ENCODE measurements at regions not wholly inside any gene's neighbourhood (a gene's known extent, or its start where the extent isn't known, plus 50 kb on each side); places are given as distances from the start of the nearest gene placed in this dataset.

- BruUV-seq (replicated peaks), result no TSS peak
- H3K9me2 ChIP-seq (ENCODE audit: insufficient read depth), result no peaks in the 10 kb centered on the region
- TF ChIP-seq ATF3 (IDR thresholded peaks at IDR 0.05), result no peak
- no peak for TF ChIP-seq SP1 (IDR thresholded peaks at IDR 0.05; ENCODE audit: low read depth)
- no peak for TF ChIP-seq YY1 (IDR thresholded peaks at IDR 0.05; ENCODE audit: extremely low read depth, insufficient replicate concordance, low read depth, low read length)
- no peak for TF ChIP-seq POLR2AphosphoS5 (IDR thresholded peaks at IDR 0.05; ENCODE audit: low read depth, low read length)
- no peak for TF ChIP-seq SRF (IDR thresholded peaks at IDR 0.05; ENCODE audit: low read depth)
- TF ChIP-seq EGR1 (IDR thresholded peaks at IDR 0.05; ENCODE audit: low read depth), result no peak
- no peak for TF ChIP-seq CBX3 (IDR thresholded peaks at IDR 0.05; ENCODE audit: low read depth)
- DNase-seq (ENCODE audit: low read depth, low spot score) (no peak), ATAC-seq (no peak)
- peaks cover 43% of the 10 kb centered on the region for H3K27me3 ChIP-seq (ENCODE audit: insufficient read depth, low read length)
- ChIA-PET POLR2A (no interaction called here), RAD21 (ENCODE audit: low non-redundant PET in 1 of 2, low total read pairs in 2 of 2, uncharacterized antibody in 2 of 2, unreplicated experiment in 2 of 2) (no interaction called here), CTCF (no interaction called here)
- no peaks in the 10 kb centered on the region for H4K20me1 ChIP-seq (ENCODE audit: insufficient read depth)
- H3K4me2 ChIP-seq (ENCODE audit: low read length), result no peak overlapping the region
- H3K36me3 ChIP-seq (ENCODE audit: control insufficient read depth in 1 of 2, insufficient read depth in 2 of 2, low read length in 2 of 2), result no peaks in the 10 kb centered on the region
- H3K4me1 ChIP-seq (ENCODE audit: control insufficient read depth in 1 of 2, insufficient read depth in 2 of 2, low read length in 2 of 2), result no peaks in the 10 kb centered on the region
- no peak overlapping the region for H3K4me3 ChIP-seq (replicated peaks in 1 of 2; ENCODE audit: low read depth in 1 of 2, low read length in 2 of 2)
- intact Hi-C loops (cut with micrococcal nuclease), result no loop called here
- H3K9ac ChIP-seq (ENCODE audit: low read length), result no peak overlapping the region
- no peaks in the 10 kb centered on the region for H3K9me3 ChIP-seq (ENCODE audit: control insufficient read depth in 1 of 2, insufficient read depth in 1 of 2, low read depth in 1 of 2, low read length in 2 of 2)
- no peak overlapping the region for H2AFZ ChIP-seq (ENCODE audit: low read depth, low read length, poor library complexity, severe bottlenecking)
- H3K79me2 ChIP-seq (ENCODE audit: insufficient read depth, low read length), result no peaks in the 10 kb centered on the region
- no peak overlapping the region for H3K27ac ChIP-seq (ENCODE audit: low read depth, low read length)
Measured at GRCh38 chr4:174016251-174016650, 267.2 kb downstream of the FBXO8 start.

- Histone ChIP-seq H3K36me3 (ENCODE audit: control insufficient read depth in 1 of 2, insufficient read depth in 2 of 2, low read length in 2 of 2) (no peaks in the 10 kb centered on the region), H3K9ac (ENCODE audit: low read length) (no peak overlapping the region), H3K27me3 (ENCODE audit: insufficient read depth, low read length) (peaks cover 36% of the 10 kb centered on the region), H3K4me2 (ENCODE audit: low read length) (no peak overlapping the region), H2AFZ (ENCODE audit: low read depth, low read length, poor library complexity, severe bottlenecking) (no peak overlapping the region), H4K20me1 (ENCODE audit: insufficient read depth) (no peaks in the 10 kb centered on the region), H3K4me3 (replicated peaks in 1 of 2; ENCODE audit: low read depth in 1 of 2, low read length in 2 of 2) (no peak overlapping the region), H3K9me2 (ENCODE audit: insufficient read depth) (no peaks in the 10 kb centered on the region), H3K79me2 (ENCODE audit: insufficient read depth, low read length) (no peaks in the 10 kb centered on the region), H3K27ac (ENCODE audit: low read depth, low read length) (no peak overlapping the region), H3K9me3 (ENCODE audit: control insufficient read depth in 1 of 2, insufficient read depth in 1 of 2, low read depth in 1 of 2, low read length in 2 of 2) (no peaks in the 10 kb centered on the region), H3K4me1 (ENCODE audit: control insufficient read depth in 1 of 2, insufficient read depth in 2 of 2, low read length in 2 of 2) (no peaks in the 10 kb centered on the region)
- ATAC-seq (no peak), DNase-seq (ENCODE audit: low read depth, low spot score) (no peak)
- no TSS peak for BruUV-seq (replicated peaks)
- TF ChIP-seq CBX3 (IDR thresholded peaks at IDR 0.05; ENCODE audit: low read depth) (no peak), ZFX (IDR thresholded peaks at IDR 0.05) (no peak), EGR1 (IDR thresholded peaks at IDR 0.05; ENCODE audit: low read depth) (no peak), SIN3A (IDR thresholded peaks at IDR 0.05; ENCODE audit: low read depth) (no peak), CTCF (IDR thresholded peaks at IDR 0.05 in 2 of 3, conservative IDR thresholded peaks at IDR 0.05 in 1 of 3; ENCODE audit: borderline replicate concordance in 1 of 3, insufficient read depth in 1 of 3, low read depth in 2 of 3, low read length in 2 of 3) (no peak), TCF7L2 (IDR thresholded peaks at IDR 0.05; ENCODE audit: borderline replicate concordance, extremely low read depth, insufficient read depth, insufficient read length) (no peak), YY1 (IDR thresholded peaks at IDR 0.05; ENCODE audit: extremely low read depth, insufficient replicate concordance, low read depth, low read length) (no peak), JUND (IDR thresholded peaks at IDR 0.05) (no peak)
- RAD21 ChIA-PET (ENCODE audit: low non-redundant PET in 1 of 2, low total read pairs in 2 of 2, uncharacterized antibody in 2 of 2, unreplicated experiment in 2 of 2), result no interaction called here
- POLR2A ChIA-PET, result no interaction called here
- intact Hi-C loops (cut with micrococcal nuclease), result no loop called here
- CTCF ChIA-PET, result no interaction called here
Measured at GRCh38 chr4:174012886-174013259, 270.6 kb downstream of the FBXO8 start.
